ENCODE measurements at regions not wholly inside any gene's neighbourhood (a gene's known extent, or its start where the extent isn't known, plus 50 kb on each side); places are given as distances from the start of the nearest gene placed in this dataset.

DNA sequence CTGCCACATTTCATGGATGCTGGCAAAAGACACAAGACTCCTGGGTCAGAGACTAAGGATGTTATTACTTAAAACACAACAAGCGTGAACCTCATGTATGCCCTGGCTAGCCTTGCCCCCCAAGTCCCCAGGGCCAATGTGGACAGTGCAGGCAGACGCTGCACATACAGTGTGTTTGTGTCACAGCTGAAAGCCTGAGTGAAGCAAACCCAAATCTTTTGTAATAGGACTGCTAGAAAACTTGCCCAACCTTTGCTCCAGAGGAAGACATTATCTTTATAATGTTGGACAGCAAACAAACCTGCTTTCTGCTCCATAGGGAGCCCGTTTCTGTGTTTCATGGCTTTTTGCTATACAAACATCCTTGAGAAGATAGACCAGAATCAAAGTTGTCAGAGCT is 282.0 kb upstream of the RORA start:
- TF ChIP-seq CTCF (IDR thresholded peaks at IDR 0.05) (no peak), POLR2A (IDR thresholded peaks at IDR 0.05) (no peak)
